ENCODE measurements at regions not wholly inside any gene's neighbourhood (a gene's known extent, or its start where the extent isn't known, plus 50 kb on each side); places are given as distances from the start of the nearest gene placed in this dataset.

- no peak for DNase-seq (ENCODE audit: low spot score in 2 of 2)
- no peak for FAIRE-seq
These were observed 55.5 kb downstream of the GSPT2 start for GRCh38 chrX:51798701-51799100.

GRCh38 chrX:51802917-51803688 lies 59.9 kb downstream of the GSPT2 start:
- FAIRE-seq (no peak), DNase-seq (ENCODE audit: low spot score in 2 of 2) (peak in 1 of 2 donors; percentile 11)

- no peak for FAIRE-seq
These were observed 60.6 kb downstream of the GSPT2 start for GRCh38 chrX:51803833-51804232.

GRCh38 chrX:51804741-51805140 lies 61.5 kb downstream of the GSPT2 start:
- FAIRE-seq: no peak
- DNase-seq (ENCODE audit: low spot score in 2 of 2): no peak

More at GRCh38 chrX:51803833-51804232, 60.6 kb downstream of the GSPT2 start:
- no peak for DNase-seq (ENCODE audit: low spot score in 2 of 2)

- DNase-seq (ENCODE audit: low spot score in 2 of 2): no peak
- FAIRE-seq: no peak
These were observed 70.7 kb downstream of the GSPT2 start for GRCh38 chrX:51813886-51814460.

- DNase-seq (ENCODE audit: low spot score in 2 of 2): no peak
- no peak for FAIRE-seq
These were observed 69.4 kb upstream of the MAGED1 start for GRCh38 chrX:51824061-51824460.

GRCh38 chrX:51825436-51825835 lies 68.0 kb upstream of the MAGED1 start:
- DNase-seq (ENCODE audit: low spot score in 2 of 2) (no peak), FAIRE-seq (no peak)

GRCh38 chrX:51834076-51834475 lies 59.3 kb upstream of the MAGED1 start:
- no peak for FAIRE-seq

GRCh38 chrX:51836823-51837222 lies 56.6 kb upstream of the MAGED1 start:
- no peak for DNase-seq (ENCODE audit: low spot score in 2 of 2)
- no peak for FAIRE-seq

More at GRCh38 chrX:51834076-51834475, 59.3 kb upstream of the MAGED1 start:
- no peak for DNase-seq (ENCODE audit: low spot score in 2 of 2)

- FAIRE-seq: no peak
- no peak for DNase-seq (ENCODE audit: low spot score in 2 of 2)
These were observed 56.0 kb upstream of the MAGED1 start for GRCh38 chrX:51837451-51837850.

- DNase-seq (ENCODE audit: low spot score in 2 of 2): no peak
These were observed 55.5 kb upstream of the MAGED1 start for GRCh38 chrX:51837921-51838320.

More at GRCh38 chrX:51837921-51838320, 55.5 kb upstream of the MAGED1 start:
- FAIRE-seq: no peak
